Smooth muscle cell of the brain vasculature (primary cell): ENCODE measurements at regions not wholly inside any gene's neighbourhood (a gene's known extent, or its start where the extent isn't known, plus 50 kb on each side); places are given as distances from the start of the nearest gene placed in this dataset.

ENCODE experiments used
- DNase-seq: peaks from one replicate; pipeline ENCODE4 v3.0.0-alpha.2; 2012; ENCODE audit warnings: low read depth, low spot score

- DNase-seq = no peak
Measured at GRCh38 chr16:62586128-62586862, 550.1 kb upstream of the CDH8 start.

- no peak for DNase-seq
Measured at GRCh38 chr16:62585041-62585545, 548.9 kb upstream of the CDH8 start.

- DNase-seq = no peak
Measured at GRCh38 chr16:62583414-62583813, 547.2 kb upstream of the CDH8 start.

- no peak for DNase-seq
Measured at GRCh38 chr16:62573466-62573865, 537.2 kb upstream of the CDH8 start.

- DNase-seq = no peak
Measured at GRCh38 chr16:62568926-62569325, 532.7 kb upstream of the CDH8 start.

GRCh38 chr16:62565706-62566105, 529.5 kb upstream of the CDH8 start:
- no peak for DNase-seq

GRCh38 chr16:62564291-62564690, 528.1 kb upstream of the CDH8 start:
- no peak for DNase-seq

- DNase-seq = no peak
Measured at GRCh38 chr16:62562121-62562520, 525.9 kb upstream of the CDH8 start.

GRCh38 chr16:62549875-62550274, 513.6 kb upstream of the CDH8 start:
- no peak for DNase-seq

GRCh38 chr16:62548095-62548494, 511.9 kb upstream of the CDH8 start:
- no peak for DNase-seq

GRCh38 chr16:62546701-62547100, 510.5 kb upstream of the CDH8 start:
- no peak for DNase-seq

GRCh38 chr16:62545039-62545438, 508.8 kb upstream of the CDH8 start:
- no peak for DNase-seq

GRCh38 chr16:62543516-62543915, 507.3 kb upstream of the CDH8 start:
- DNase-seq = no peak

GRCh38 chr16:62539657-62540056, 503.4 kb upstream of the CDH8 start:
- DNase-seq = no peak

GRCh38 chr16:62530426-62530825, 494.2 kb upstream of the CDH8 start:
- DNase-seq = no peak

- DNase-seq = no peak
Measured at GRCh38 chr16:62516001-62516400, 479.8 kb upstream of the CDH8 start.

GRCh38 chr16:62503073-62503472, 466.8 kb upstream of the CDH8 start:
- no peak for DNase-seq

GRCh38 chr16:62478903-62479458, 442.7 kb upstream of the CDH8 start:
- no peak for DNase-seq

- DNase-seq = no peak
Measured at GRCh38 chr16:62477796-62478195, 441.6 kb upstream of the CDH8 start.

GRCh38 chr16:62475573-62475972, 439.3 kb upstream of the CDH8 start:
- DNase-seq = no peak

- no peak for DNase-seq
Measured at GRCh38 chr16:62462971-62463370, 426.7 kb upstream of the CDH8 start.

- DNase-seq = no peak
Measured at GRCh38 chr16:62450291-62450690, 414.1 kb upstream of the CDH8 start.

- DNase-seq = no peak
Measured at GRCh38 chr16:62445909-62446308, 409.7 kb upstream of the CDH8 start.
